Motor neuron (in vitro differentiated cells): ENCODE measurements at regions not wholly inside any gene's neighbourhood (a gene's known extent, or its start where the extent isn't known, plus 50 kb on each side); places are given as distances from the start of the nearest gene placed in this dataset.

Experiments
- ATAC-seq, 8 experiments: fragments of 200-7000 bp; cut with Tn5 transposase; replicated peaks in 6 of 8; 2 replicates each; pipeline ENCODE4 v1.8.0; 2021; ENCODE audit warnings: mild to moderate bottlenecking in 8 of 8, moderate library complexity in 8 of 8
- H3K27ac ChIP-seq, 2 donors: fragments of 250-450 bp; sonication (Bioruptor Pico); 2 replicates each; pipeline ENCODE4 v1.9.0; 2021; ENCODE audit warnings: antibody characterized with exemption in 2 of 2, mild to moderate bottlenecking in 2 of 2, moderate library complexity in 1 of 2
- H3K4me1 ChIP-seq, 2 donors: fragments of 250-450 bp; sonication (Bioruptor Pico); replicated peaks in 1 of 2; 2 replicates each; pipeline ENCODE4 v1.6.1; 2021; ENCODE audit warnings: antibody characterized with exemption in 2 of 2, mild to moderate bottlenecking in 2 of 2, moderate library complexity in 1 of 2
- H3K4me3 ChIP-seq, 5 donors: fragments of 250-450 bp; sonication (Bioruptor Pico); 2 replicates each; pipeline ENCODE4 v1.9.0; 2021; ENCODE audit warnings: antibody characterized with exemption in 5 of 5, mild to moderate bottlenecking in 5 of 5, moderate library complexity in 4 of 5
- WGBS, 10 experiments: fragments of 450-650 bp; shearing (Covaris generic); methylation state at CpG; one replicate each; pipeline ENCODE4 v1.0.0; 2022; 5-methylcytosine and 5-hydroxymethylcytosine counted together
- in situ Hi-C, 9 experiments: fragments of 400-800 bp; cut with MboI; loops; one replicate each; pipeline ENCODE4 v1.15.0; 2021; ENCODE audit warnings: low sequenced_read_pairs in 9 of 9, low pct_unique_long_range_greater_than_20kb in 2 of 9; ENCODE audit not compliant: unreplicated experiment in 9 of 9

GRCh38 chr3:66851894-66852613 lies 146.1 kb upstream of the KBTBD8 start:
- Histone ChIP-seq H3K4me3 (no peak overlapping the region), H3K4me1 (peaks cover 5 to 7% of the 10 kb centered on the region in 2 donors), H3K27ac (no peak overlapping the region)
- 39 to 100% (median 89%) methylated on average over 2 to 5 of the region's 5 CpGs; no CpG with 5 or more reads in 1 of the 10 experiments for WGBS, 10 experiments
- ATAC-seq, result no peak
- in situ Hi-C loops, result no loop called here

DNA sequence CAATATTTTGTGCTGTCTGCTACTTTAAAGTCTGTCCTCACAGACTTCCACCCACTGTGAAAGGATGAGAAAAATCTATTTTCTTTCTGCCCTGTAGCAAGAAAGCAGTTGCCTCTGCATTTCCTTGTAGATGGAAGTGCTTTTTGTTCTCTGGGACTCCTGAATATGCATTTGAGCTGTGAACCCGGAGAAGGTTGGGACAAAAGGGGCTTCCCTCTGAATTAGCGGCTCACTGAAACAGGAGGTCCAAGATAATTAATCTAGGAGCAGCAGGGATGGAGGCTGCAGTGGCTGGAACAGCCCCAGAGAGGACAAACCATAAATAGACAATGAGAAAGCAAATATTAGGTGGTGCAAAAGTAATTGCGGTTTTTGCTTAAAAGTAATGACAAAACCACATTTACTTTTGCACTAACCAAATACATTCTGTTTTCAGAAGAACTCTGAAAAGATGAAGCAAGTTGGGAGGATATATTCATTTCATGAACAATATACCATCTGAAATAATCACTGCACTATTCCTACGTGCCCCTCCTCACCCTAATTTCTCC lies 143.4 kb upstream of the KBTBD8 start:
- WGBS, 10 experiments, result 0 to 83% (median 25%) methylated on average over 1 to 4 of the region's 4 CpGs; no CpG with 5 or more reads in 2 of the 10 experiments
- H3K4me3 ChIP-seq, result no peak overlapping the region
- peaks cover 5 to 7% of the 10 kb centered on the region in 2 donors for H3K4me1 ChIP-seq
- ATAC-seq, result peak in 5 of 8 experiments; percentile 18 to 66 (median 47)
- in situ Hi-C loops, result no loop called here
- peak overlapping the region in 1 of 2 donors; percentile 6 for H3K27ac ChIP-seq

DNA sequence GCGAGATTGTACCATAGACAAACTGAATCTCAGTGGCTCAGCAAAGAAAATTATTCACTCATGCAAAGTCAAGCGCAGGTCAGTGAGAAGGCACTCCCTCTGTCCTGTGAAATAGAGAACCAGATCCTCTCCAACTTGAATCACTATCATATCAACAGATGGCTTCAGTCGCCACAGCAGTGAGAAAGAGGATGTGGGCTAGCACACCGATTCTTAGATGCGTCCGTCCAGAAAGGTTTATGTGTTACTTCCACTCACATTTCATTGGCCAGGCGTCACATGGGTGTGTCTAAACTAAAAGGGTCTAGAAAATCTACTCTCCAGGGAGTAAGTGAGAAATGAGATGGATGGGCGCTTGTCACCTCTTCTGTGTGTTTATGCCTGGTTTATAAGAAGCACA lies 141.6 kb upstream of the KBTBD8 start:
- peak in 1 of 8 experiments; percentile 67 for ATAC-seq
- WGBS, 10 experiments, result 60 to 100% (median 86%) methylated on average over 1 to 8 of the region's 8 CpGs; no CpG with 5 or more reads in 2 of the 10 experiments
- in situ Hi-C loops, result no loop called here
- peaks cover 5 to 7% of the 10 kb centered on the region in 2 donors for H3K4me1 ChIP-seq
- H3K4me3 ChIP-seq, result no peak overlapping the region
- no peak overlapping the region for H3K27ac ChIP-seq

DNA sequence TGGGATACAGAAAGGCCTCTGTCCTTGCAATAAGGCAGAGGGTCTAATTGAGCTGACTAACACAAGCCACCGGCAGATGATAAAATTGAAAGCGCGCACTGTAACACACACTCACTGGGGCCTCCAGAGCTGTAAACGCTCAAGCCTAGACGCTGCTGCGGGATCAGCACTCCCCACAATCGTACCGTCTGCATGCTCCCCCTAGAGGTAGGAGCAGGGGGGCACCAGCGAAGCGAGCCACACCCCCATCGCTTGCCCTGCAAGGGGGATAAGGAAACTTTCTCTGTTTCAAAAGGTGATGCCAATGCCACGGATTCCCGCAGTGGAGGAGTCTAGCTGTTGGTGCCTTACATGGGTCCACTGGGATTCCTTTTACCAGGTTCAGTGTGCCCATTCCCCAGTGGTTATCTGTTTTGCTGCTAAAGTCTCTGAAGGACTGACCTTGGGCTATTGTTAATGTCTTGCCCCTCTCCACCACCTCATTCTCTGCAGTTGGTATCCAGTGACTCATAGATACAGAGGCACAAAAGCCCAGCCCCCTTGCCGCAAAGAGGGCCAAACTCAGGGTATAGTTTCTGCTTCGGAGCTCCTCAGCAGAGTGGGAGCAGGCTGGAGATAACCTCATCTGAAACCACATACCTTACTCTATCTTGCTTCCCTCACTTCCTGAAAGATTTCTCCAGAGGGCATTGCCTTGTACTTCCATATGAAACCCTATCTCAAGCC lies 139.3 kb upstream of the KBTBD8 start:
- Histone ChIP-seq H3K27ac (no peak overlapping the region), H3K4me3 (no peak overlapping the region), H3K4me1 (peaks cover 13 to 20% of the 10 kb centered on the region in 2 donors)
- WGBS, 10 experiments, result 62 to 100% (median 87%) methylated on average over 1 to 12 of the region's 15 CpGs; no CpG with 5 or more reads in 3 of the 10 experiments
- no peak for ATAC-seq
- in situ Hi-C loops, result no loop called here

DNA sequence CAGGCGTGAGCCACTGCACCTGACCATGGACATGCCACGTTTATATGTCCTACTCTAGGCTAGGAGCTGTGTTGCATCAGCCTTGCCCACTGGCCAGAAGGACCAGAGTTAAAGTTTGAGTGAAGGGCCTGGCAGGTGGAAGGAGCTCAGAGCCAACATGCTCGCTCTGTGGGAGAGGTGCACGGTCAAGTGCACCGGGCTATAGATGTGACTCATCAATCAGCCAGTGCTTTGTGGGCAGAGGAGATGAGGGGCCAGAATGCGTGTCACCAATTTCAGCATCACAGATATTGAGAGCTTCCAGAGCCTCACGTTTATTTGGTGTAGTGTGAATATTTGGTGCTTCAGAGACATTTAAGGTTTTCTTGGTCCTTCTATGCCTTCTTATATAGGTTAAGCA lies 137.3 kb upstream of the KBTBD8 start:
- in situ Hi-C loops, result no loop called here

DNA sequence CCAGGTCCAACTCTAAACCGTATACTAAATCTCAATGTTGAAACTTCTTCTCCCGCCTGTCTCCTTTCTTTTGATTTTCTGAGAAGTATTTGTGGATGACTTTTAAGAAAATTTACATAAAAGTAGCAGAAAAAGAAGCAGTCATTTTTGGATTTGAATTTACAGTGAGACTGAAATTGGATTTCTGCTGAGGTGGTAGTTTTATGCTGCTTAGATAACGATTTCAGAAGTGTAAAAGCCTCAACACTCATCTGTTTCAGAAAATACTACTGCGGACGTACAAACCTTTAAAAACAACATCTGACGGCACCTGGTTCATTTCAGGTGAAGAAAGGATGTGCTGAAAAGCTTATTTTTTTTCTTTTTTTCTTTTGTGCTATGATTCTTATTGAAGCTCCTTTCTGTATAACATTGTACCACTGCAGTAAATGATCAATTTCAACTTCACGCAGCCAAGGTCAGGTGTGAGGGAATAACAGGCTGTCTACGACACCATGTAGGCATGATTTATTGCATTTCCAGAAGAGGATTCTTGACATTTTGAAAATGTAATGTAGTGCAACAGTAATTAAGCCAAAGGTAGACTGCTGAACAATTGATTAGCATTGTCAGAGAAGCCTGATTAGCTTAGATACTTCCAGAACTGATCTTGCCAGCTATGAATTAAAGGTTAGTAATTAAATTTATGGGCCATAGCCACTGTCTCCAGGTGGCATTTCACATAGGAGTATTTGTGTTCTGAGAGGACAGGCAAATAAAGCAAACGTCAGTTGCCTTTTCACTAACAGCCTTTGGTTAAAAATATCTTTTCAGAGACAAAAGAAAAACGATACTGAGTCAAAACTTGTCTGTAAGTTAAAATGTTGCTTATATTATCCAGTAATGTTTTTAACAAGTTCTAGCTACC lies 134.6 kb upstream of the KBTBD8 start:
- WGBS, 10 experiments, result 44 to 97% (median 70%) methylated on average over 5 to 10 of the region's 10 CpGs; no CpG with 5 or more reads in 1 of the 10 experiments
- Histone ChIP-seq H3K4me3 (no peak overlapping the region), H3K27ac (no peak overlapping the region), H3K4me1 (peaks cover 9 to 18% of the 10 kb centered on the region in 2 donors)
- peak in 5 of 8 experiments; percentile 47 to 86 (median 81) for ATAC-seq
- in situ Hi-C loops, result no loop called here

More for the DNA sequence above, 137.3 kb upstream of the KBTBD8 start:
- no peak for ATAC-seq
- no peak overlapping the region for H3K27ac ChIP-seq
- 10 to 100% (median 55%) methylated on average over 2 to 4 of the region's 7 CpGs; no CpG with 5 or more reads in 6 of the 10 experiments for WGBS, 10 experiments
- H3K4me3 ChIP-seq, result no peak overlapping the region
- peaks cover 9 to 18% of the 10 kb centered on the region in 2 donors for H3K4me1 ChIP-seq

- in situ Hi-C loops, result no loop called here
- no peak overlapping the region for H3K4me3 ChIP-seq
- 0 to 78% (median 40%) methylated on average over 1 of the region's 2 CpGs; no CpG with 5 or more reads in 7 of the 10 experiments for WGBS, 10 experiments
- H3K4me1 ChIP-seq, result peaks cover 28 to 36% of the 10 kb centered on the region in 2 donors
- peak overlapping the region; percentile 84 to 89 for H3K27ac ChIP-seq
- ATAC-seq, result no peak
Measured at GRCh38 chr3:66884659-66885058, 113.4 kb upstream of the KBTBD8 start.

GRCh38 chr3:66885326-66886000 lies 112.6 kb upstream of the KBTBD8 start:
- Histone ChIP-seq H3K4me3 (no peak overlapping the region), H3K4me1 (peaks cover 36 to 44% of the 10 kb centered on the region in 2 donors), H3K27ac (peak overlapping the region; percentile 85 to 92)
- in situ Hi-C loops, result no loop called here
- WGBS, 10 experiments, result 0 to 58% (median 13%) methylated on average over 1 to 6 of the region's 6 CpGs; no CpG with 5 or more reads in 1 of the 10 experiments
- ATAC-seq, result peak in 7 of 8 experiments; percentile 41 to 96 (median 84)

- H3K4me1 ChIP-seq, result peaks cover 31 to 39% of the 10 kb centered on the region in 2 donors
- peak in 7 of 8 experiments; percentile 26 to 92 (median 70) for ATAC-seq
- in situ Hi-C loops, result no loop called here
- WGBS, 10 experiments, result 33 to 61% (median 47%) methylated on average over 4 to 10 of the region's 11 CpGs
- no peak overlapping the region for H3K4me3 ChIP-seq
- H3K27ac ChIP-seq, result peak overlapping the region; percentile 30 to 54
Measured at GRCh38 chr3:66889750-66890494, 108.2 kb upstream of the KBTBD8 start.

DNA sequence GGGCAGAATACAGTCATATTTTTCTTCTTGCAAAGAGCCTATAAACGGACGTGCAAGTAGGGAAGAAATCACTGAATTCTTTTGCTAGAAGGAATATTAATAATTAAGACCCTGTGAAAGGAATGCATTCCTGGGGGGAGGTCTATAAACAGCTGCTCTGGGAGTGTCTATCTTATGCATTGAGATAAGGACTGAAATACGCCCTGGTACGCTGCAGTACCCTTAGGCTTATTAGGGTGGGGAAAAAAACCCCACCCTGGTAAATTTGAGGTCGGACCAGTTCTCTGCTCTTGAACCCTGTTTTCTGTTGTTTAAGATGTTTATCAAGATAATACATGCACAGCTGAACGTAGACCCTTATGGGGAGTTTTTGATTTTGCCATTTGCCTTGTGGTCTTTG lies 100.0 kb upstream of the KBTBD8 start:
- H3K27ac ChIP-seq, result no peak overlapping the region
- WGBS, 10 experiments, result 27 to 100% (median 72%) methylated on average over 3 to 6 of the region's 6 CpGs; no CpG with 5 or more reads in 3 of the 10 experiments
- H3K4me3 ChIP-seq, result no peak overlapping the region
- no peaks in the 10 kb centered on the region for H3K4me1 ChIP-seq
- in situ Hi-C loops, result no loop called here
- ATAC-seq, result no peak

- no peak overlapping the region for H3K4me3 ChIP-seq
- peak in 3 of 8 experiments; percentile 9 to 63 (median 9) for ATAC-seq
- no peak overlapping the region for H3K27ac ChIP-seq
- 0 to 90% (median 47%) methylated on average over 1 to 2 of the region's 2 CpGs for WGBS, 10 experiments
- in situ Hi-C loops, result no loop called here
- no peaks in the 10 kb centered on the region for H3K4me1 ChIP-seq
Measured at GRCh38 chr3:66904336-66904735, 93.8 kb upstream of the KBTBD8 start.
